ENCODE measurements at regions not wholly inside any gene's neighbourhood (a gene's known extent, or its start where the extent isn't known, plus 50 kb on each side); places are given as distances from the start of the nearest gene placed in this dataset.

- TF ChIP-seq EP300 (IDR thresholded peaks at IDR 0.05): no peak
- no peak for TF ChIP-seq CTCF (IDR thresholded peaks at IDR 0.05)
- TF ChIP-seq POLR2A (IDR thresholded peaks at IDR 0.05): no peak
These were observed 341.1 kb downstream of the SI start for GRCh38 chr3:164737174-164737573.
